NCI-H345 treated with DMSO at 0.1 percent for 48 hours (cell line): ENCODE measurements at regions not wholly inside any gene's neighbourhood (a gene's known extent, or its start where the extent isn't known, plus 50 kb on each side); places are given as distances from the start of the nearest gene placed in this dataset.
"Not testable (repeated sequence)": the region's sequence is repeated elsewhere in the genome, so short reads cannot be mapped to it uniquely, and the experiment has no call there.

Source experiments
- DNase-seq: peaks from one replicate; lab custom pipeline; 2025; ENCODE audit not compliant: unreplicated experiment; lab: John Stamatoyannopoulos, UW

DNA sequence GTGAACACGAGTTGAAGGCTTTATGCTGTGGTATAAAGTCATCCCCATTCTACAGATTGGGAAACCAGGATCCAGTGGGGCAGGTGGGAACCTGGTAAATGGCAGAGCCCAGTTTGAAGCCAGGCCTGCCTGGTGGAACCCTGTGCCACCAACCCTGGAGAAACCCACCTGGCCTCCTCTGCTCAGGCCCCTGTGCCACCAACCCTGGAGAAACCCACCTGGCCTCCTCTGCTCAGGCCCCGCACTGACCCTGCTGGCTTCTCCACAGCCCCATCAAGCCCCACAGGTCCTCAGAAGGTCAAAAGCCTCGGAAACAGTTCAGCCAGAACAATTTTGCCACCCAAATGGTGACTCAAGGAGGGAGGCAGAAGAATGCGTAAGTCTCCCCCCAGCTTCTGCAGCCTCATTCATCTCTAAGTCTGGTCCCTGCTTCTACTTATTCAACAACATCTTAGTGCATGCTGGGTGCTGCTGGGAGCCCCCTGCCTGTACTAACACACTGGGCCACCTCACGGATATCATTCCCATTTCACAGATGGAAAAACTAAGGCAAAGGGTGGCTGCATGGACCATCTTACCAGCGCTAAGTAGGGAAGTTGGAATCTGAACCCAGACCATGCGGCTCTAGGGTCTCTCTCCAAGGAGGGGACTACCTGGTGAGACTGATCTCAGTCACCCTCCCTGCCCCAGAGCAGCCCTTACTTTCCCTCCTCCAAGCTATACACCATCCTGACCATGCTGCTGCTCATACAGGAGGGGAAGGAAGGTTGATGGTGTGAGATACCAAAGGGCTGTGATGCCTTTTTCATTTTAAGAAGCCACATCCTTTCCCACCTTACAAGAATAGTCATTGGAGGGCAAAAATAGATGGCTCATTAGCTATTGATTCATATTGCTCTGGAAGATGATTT is 93.7 kb upstream of the ID2 start:
- no peak for DNase-seq

DNA sequence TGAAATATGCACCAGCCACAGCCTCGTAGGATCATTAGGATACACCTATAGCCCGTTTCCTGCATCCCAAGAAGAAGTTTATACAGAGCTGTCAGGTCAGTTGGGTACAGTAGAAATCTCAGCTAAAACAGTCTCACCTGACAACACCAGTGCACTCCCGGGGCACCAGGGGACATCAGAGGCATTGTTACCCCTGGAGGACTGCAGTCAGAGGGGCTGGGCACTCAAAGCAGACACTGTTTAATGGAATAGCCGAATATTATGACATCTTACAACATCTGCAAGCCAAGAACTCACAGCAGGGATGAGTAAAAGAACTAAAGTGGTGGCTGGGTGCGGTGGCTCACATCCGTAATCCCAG is 93.0 kb upstream of the ID2 start:
- no peak for DNase-seq

- DNase-seq: no peak
These were observed 92.1 kb upstream of the ID2 start for GRCh38 chr2:8589721-8590120.

GRCh38 chr2:8590938-8591337 is 90.9 kb upstream of the ID2 start:
- DNase-seq: peak; percentile 14

DNA sequence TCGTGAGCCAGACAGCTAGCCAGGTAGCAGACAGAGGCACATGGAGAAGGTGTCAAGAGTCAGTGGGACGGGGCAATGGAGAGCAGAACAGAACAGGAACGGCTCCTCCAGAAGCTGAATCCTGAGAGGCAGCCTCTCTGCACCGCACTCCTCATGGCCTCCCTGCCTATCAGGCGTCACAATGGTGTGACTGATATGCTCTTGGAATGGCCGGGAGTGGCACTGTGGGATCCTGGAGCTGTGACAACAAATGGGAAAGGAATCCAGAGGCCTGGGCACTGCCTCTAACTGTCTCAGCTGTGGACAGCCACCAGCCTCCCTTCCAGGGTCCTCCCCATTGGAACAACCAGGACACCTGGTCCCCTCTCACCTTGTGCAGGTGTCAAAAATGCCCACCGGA is 89.1 kb upstream of the ID2 start:
- DNase-seq: no peak

GRCh38 chr2:8593243-8593642 is 88.6 kb upstream of the ID2 start:
- DNase-seq: no peak

- DNase-seq: no peak
These were observed 87.0 kb upstream of the ID2 start for GRCh38 chr2:8594731-8595427.

GRCh38 chr2:8595428-8595805 is 86.4 kb upstream of the ID2 start:
- no peak for DNase-seq

DNA sequence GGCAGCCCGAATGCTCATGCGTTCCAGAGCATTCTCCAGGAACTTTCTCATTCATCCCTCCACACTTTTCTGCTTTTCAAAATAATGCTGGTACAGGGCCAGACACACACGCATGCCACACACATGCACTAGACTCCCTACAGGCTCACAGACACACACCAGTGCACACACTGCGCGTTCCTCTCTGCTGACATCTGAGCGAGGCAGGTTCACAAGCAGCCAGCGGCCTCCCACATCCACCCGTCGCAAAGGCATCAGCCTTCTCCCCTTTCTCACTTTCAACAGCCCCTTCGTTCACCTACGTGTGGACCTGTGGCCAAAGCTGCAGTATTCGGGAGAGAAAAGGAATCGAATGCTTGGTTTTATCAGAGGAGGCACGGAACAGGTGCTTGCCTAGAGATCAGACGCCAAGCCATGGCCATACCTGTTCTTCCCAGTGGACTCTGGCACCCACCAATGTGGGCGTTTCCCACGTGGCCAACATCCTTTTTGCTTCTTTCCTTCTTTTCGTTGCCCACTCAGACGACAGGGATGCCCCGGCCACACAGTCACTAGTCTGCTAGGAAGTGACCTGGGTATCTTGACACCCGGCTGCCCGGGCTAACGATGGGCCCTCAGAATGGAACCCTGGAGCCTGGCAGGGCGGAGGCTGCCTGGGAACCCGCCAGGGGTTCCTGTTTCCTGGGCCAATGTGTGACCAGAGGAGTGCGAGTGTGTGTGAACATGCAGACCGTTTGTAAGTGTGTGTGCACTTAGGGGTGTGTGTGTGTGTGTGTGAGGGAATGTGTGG is 85.8 kb upstream of the ID2 start:
- DNase-seq: no peak

GRCh38 chr2:8597094-8597493 is 84.8 kb upstream of the ID2 start:
- DNase-seq: no peak

DNA sequence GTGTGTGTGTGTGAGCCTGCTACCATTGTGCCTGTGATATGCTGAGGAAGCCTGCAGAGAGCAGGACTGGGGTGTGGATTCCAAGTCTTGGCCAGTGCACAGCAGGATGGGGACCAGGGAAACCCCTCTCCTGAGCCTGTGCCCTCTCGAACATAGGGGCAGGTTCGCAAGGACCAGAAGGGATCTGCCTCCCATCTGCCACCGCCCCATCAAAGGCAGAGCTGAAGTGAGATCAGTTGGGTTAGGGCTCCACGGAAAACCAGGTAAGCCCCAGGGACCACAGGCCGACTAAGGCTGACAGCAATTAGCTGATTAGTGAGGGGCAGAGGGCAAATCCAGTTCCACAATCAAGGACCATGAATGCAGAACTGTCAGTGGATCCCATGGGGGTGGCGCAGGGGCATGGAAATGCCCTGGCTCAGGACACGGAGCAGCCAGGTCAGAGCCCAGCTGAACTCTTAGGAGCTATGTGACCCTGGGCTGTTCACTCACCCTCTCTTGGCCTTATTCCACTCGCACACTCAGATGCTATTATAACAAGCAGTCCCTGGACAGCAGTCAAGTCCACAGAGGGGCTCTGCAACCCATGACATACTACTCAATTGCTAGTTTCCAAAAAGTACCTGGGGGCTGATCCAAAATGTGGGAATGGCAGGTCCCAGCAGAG is 84.2 kb upstream of the ID2 start:
- DNase-seq: no peak

DNA sequence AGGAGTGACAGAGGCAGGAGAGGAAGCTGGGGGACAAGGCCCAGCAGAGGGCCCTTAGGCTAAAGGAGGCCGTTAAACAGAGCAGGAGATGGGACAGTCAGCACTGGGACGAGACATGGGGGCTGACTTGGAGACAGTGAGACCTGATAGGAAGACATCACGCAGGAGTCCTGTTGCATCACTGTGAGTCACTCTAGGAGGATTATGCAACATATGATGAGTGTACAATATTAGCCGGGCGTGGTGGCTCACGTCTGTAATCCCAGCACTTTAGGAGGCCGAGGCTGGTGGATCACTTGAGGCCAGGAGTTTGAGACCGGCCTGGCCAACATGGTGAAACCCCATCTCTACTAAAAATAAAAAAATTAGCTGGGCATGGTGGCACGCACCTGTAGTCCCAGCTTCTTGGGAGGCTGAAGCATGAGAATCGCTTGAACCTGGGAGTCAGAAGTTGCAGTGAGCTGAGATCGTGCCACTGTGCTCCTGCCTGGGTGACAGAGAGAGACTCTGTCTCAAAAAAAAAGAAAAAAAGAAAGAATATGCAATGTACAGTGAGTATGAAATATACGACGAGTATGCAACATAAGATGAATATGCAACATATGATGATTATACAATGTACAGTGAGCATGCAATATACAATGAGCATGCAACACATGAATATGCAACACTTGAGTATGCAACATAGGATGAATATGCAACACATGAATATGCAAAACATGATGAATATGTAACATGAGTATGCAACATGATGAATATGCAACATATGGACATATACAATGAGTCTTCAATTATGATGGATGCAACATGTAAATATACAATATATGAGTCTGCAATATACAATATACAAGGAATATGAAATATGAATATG is 83.3 kb upstream of the ID2 start:
- DNase-seq: no peak

GRCh38 chr2:8599421-8600242 is 82.2 kb upstream of the ID2 start:
- DNase-seq: no peak

- no peak for DNase-seq
These were observed 81.4 kb upstream of the ID2 start for GRCh38 chr2:8600456-8600855.

GRCh38 chr2:8602809-8603208 is 79.0 kb upstream of the ID2 start:
- DNase-seq: no peak

- DNase-seq: not testable (repeated sequence)
These were observed 78.5 kb upstream of the ID2 start for GRCh38 chr2:8603356-8603755.

GRCh38 chr2:8604262-8604661 is 77.6 kb upstream of the ID2 start:
- no peak for DNase-seq

DNA sequence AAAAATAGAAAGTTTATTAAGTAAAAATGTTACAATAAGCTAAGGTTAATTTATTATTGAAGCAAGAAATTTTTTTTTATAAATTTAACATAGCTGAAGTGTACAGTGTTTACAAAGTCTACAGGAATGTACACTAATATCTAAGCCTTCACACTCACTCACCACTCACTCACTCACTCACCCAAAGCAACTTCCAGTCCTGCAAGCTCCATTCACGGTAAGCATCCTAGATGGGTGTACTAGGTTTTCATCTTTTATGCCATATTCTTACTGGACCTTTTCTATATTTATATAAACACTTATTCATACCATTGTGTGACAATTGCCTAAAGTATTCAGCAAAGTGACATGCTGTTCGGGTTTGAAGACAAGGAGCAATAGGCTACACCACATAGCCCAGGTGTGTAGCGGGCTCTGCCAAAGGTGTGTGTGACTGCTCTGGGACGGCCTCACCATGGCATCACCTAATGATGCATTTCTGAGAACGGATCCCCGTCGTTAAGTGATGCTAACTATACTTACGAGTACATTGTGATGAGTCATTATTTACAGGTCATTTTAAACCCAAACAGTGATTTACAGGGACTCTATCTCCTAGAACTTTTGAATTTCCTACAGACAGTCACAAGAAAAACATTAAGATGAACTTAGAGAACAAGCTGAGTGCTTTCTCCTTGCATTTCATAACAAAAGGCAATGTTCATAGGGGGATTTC is 76.3 kb upstream of the ID2 start:
- DNase-seq: no peak

DNA sequence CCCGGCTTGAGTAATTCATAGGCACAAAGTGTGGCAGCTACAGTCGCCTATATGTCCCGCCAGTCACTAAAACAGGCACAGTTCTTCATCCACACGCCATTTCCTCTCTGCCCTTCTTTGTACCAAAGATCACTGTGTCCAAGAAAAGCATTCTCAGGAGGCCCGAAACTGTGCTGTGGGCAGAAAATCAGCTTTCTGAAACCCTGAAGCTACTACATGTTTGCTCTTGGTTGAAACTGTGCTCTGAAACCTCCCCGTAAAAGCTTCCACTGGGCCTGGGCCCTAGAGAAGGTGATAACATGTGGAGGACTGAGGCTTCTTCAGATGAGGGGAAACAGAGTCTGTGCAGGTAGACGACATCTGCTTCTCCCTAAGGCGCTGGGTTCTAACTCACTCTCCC is 75.6 kb upstream of the ID2 start:
- DNase-seq: no peak
